HG02571 (cell line): ENCODE measurements at regions not wholly inside any gene's neighbourhood (a gene's known extent, or its start where the extent isn't known, plus 50 kb on each side); places are given as distances from the start of the nearest gene placed in this dataset.

Experiments used
- ATAC-seq: cut with Tn5 transposase; IDR thresholded peaks from one replicate; pipeline ENCODE4 v1.9.1; 2021; ENCODE audit warnings: mild to moderate bottlenecking, moderate library complexity; ENCODE audit not compliant: unreplicated experiment

GRCh38 chr15:100783291-100783690 lies 96.3 kb upstream of the ALDH1A3 start:
- no peak for ATAC-seq

DNA sequence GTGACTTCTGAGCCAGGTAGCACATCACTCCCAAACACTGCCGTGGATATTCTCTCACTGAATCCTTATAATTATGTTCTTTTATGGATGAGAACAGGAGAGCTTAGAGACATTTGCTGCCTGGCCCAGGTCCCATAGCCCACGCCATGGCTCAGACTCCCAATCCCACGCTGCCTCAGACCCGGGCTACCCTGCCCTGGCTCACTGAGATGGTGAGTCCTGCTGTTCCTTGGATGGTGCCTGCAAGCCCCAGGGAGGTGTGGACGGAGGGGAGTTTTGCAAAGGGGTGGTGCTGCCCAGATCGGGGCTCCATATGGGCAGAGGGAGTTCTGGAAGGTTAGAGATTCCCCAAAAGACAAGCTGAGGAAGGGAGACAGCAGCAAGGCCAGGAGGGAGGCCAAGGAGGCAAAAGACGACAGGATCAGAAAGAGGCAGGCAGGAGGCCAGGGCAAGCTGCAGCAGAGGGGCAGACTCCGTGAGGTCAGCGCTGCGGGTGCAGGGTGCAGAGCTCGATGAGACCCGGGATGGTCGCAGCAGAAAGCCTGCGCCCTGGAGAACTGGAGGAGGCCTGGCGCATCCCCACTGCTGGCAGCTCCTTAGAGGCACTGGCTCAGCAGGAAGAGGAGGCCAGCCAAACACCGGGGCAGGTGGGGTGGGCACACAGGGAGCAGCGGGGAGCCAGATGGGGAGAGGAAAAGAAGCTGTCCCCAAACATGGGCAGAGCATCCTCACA lies 95.7 kb upstream of the ALDH1A3 start:
- no peak for ATAC-seq

DNA sequence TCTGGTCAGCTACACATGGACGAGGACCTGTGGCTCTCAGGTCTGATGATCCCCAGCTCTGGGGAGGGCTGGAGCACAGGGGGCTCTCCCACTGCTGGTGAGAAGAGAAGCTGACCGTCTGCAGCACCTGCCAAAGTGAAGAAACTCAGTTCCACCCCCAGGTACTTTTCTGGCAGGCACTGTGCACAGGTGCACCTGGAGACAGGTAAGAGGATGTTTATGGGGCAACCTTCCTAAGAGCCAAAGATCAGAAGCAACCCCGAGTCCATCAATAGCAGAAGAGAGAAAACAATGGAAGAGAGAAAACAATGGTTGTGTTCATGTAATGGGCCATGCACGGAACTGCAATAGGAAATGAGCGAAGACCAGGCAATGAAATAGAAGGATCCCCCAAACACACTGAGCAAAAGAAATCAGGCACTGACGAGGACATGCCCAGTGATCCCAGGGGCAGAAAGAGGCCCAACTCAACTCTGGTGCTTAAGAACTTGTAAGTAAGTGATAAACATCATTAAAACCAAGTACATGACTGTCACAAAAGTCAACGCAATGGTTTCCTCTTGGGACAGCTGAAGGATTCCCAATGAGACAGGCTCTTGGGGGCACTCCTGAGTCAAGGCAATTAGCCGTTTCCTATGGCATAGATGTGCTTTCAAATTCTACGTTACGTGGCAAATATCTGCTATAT lies 95.0 kb upstream of the ALDH1A3 start:
- ATAC-seq: no peak

GRCh38 chr15:100785181-100786138 lies 94.2 kb upstream of the ALDH1A3 start:
- ATAC-seq: no peak

- no peak for ATAC-seq
These were observed 93.5 kb upstream of the ALDH1A3 start for GRCh38 chr15:100786139-100786531.

GRCh38 chr15:100786901-100787566 lies 92.6 kb upstream of the ALDH1A3 start:
- no peak for ATAC-seq

DNA sequence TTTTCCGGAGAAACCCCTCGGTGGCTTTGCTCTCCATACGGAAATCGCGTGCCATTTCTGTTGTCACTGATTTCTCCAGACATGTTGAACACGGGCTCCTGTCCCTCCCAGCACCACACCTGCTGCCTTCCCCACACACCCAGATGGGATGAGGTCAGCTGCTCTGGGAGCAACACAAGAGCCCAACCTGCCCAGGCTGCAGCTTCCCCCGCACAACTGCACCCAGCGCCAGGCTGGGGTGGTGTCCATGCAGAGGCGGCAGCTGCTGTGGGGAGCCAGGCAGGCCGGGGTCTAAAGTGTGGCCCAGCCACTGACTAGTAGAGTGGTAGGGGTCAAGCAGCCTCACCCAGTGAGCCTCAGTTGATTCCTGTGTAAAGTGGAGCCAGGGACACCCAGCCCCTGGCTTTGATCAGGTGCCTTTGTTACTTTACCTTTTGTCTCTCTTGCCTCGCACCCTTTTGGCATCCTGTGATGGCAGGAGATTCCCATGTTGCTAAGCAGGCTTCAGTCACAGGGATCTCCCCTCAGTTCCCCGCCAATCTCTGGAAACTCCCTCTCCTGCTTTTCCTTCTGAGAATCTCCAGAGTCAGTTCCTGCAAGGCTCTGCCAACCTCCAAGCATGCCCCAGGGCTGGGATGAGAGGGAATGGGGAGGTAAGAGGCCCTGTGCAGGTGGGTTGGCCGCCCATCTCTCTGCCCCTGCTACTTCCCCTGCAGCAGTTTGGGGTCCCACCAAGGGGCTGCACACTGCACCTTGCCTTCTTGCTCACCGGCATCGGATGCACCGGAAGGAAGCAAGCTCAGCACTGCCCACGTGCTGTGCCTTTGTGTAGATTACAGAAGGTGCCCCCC lies 91.8 kb upstream of the ALDH1A3 start:
- no peak for ATAC-seq

DNA sequence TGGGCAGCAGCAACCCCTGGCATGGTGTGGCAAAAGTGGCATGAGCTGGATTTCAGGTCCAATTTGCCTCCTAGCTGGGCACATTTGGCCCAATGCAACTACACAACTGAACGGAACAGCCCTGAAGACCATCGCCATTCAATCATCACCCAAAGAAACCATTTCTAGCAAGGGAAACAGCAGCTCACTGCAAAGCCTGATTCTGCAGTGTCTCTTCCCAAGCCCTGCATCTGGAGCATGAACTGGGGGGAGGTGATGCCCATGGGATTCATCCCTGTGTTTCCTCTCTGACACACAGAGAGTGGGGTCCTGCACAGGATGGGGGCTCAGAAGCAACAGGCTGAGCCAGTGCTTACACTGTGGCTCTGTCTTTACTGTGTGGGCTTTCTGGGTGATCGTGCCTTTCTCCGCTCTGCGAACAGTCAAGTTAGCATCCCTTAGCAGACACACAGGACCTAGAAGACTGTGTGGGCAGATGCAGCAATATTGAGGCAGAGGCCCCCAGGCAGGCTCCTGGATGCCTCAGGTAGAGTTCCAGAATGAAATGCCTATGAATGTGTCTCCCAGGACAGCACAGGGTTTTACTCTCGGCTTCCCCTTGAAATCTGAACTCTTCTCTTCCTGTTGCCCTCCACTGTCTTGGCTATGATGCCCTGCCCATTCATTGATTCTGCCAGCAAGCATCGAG lies 91.1 kb upstream of the ALDH1A3 start:
- no peak for ATAC-seq

DNA sequence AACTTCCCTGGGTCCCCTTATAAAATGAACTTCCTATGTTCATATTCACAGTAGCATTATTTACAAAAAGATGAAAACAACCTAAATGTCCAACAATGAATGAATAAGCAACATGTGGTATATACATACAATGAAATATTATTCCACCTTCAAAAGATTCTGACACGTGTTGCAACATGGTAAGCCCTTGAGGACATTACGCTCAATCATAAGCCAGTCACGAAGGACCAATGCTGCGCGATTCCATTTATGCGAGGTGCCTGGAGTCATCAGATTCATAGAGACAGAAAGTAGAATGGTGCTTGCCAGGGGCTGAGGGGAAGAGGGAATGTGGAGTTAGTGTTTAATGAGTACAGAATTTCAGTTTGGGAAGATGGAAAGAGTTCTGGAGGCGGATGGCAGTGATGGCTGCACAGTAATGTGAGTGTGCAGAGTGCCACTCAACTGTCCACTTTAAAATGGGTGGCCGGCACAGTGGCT lies 88.8 kb upstream of the ALDH1A3 start:
- no peak for ATAC-seq

- no peak for ATAC-seq
These were observed 85.6 kb upstream of the ALDH1A3 start for GRCh38 chr15:100794008-100794407.

DNA sequence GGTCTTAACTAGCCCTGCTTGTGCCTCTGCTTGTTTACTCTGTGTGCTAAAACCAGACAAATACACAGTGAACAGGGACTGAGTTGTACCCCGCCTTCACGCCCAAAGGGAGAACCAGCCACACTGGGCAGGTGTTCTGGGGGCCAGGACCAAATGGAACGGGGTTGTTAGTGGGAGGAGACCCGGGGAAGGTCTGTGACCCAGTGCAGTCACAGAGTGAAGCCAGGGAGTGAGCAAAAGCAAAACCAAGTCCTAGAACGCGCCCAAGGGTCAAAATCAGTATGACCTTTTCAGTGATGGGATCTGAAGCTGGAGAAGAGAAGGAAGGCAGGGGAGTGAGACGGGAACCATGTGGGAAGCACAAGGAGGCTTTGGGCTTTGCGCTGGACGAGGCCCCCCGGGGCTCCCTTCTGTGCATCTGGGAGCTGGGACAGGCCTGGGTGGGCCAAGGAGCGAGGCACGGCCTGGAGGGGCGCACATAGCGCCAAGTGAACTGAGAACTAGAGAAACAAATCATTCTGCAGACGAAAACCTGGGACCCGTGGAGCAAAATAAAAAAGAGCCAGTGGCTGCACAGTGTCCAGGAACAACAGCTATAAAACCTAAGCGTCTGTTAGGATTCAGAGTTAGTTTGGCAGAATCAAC lies 78.3 kb upstream of the ALDH1A3 start:
- ATAC-seq: no peak

DNA sequence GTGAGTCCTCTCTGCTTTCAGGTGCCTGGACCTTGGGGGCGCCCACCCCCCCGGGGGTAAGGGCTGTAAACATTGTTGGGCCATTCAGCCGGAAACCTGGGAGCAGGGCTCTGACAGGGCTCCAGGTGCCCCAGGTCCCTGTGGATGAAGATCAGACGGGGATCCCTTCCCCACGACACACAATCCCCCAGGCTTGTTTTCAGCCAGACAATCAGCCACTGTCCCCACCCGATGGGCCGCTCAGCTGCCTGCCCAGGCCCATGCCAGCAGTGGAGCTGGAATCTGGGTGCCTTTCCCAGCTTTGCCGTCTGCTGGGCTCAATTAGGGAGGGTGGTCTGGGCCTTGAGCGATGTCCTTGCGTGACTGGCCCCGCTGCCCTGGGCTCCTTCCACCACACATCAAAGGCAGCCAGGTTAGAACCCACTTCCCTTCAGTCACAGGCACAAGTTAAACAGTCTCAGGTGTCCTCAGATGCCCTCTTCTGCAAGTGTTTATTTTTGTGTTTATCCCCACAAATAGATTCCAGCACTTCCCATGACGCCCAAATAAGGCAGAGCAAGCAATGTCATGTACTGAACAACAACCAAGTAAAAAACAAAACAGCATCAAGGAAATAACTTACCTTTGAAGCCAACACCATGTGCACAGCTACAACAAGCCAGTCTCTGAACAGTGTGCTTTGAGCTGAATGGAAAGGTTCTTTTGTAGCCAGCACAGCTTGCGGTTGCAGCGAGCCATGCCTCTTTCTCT lies 77.0 kb upstream of the ALDH1A3 start:
- ATAC-seq: no peak

DNA sequence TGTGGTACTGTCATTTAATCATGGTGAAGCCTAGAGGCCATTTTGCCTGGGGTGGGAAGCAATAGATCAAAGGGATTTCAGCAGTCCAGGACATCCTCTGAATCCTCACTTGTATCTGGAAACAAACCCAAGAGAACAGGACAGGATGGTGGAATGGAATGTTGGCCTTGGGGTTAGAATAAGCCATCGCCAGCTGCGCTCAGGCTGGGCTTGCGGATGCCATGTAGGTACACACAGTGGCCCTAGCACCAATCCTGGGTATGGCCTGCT lies 76.5 kb upstream of the ALDH1A3 start:
- no peak for ATAC-seq

DNA sequence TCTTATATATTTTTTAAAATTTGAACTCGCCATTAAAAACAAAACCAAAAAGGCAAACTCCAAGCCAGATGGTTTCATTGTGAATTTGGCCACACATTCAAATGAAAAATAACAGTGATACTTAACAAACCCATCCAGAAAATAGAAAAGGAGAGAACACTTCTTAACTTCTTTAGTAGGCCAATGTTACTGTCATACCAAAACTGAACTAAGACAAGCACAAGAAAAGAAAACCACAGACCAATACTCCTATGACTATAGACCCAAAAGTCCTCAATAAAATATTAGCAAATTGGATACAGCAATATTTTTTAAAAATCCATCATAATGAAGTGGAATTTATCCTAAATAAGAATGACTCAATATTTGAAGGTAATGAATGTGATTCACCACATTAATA lies 73.5 kb upstream of the ALDH1A3 start:
- ATAC-seq: no peak

DNA sequence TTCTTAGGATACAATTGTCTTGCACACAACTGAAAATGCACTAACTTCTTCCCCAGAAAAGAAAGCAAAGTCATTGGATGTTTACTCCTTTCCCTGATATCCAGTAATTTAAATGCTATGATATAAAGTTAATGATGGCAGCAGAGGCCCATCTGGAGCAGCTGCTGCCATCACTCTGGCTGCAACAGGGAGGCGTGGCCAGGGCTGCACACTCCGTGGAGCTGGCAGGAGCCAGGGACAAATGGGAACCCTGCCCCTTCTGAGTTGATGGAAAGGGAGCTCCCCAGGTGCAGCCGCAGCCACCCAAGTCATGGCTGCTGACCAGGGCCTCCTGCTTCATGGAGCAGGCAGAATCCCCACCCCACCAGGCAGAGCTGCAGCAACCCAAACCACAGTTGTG lies 72.6 kb upstream of the ALDH1A3 start:
- ATAC-seq: no peak

- ATAC-seq: no peak
These were observed 70.9 kb upstream of the ALDH1A3 start for GRCh38 chr15:100808691-100809090.

DNA sequence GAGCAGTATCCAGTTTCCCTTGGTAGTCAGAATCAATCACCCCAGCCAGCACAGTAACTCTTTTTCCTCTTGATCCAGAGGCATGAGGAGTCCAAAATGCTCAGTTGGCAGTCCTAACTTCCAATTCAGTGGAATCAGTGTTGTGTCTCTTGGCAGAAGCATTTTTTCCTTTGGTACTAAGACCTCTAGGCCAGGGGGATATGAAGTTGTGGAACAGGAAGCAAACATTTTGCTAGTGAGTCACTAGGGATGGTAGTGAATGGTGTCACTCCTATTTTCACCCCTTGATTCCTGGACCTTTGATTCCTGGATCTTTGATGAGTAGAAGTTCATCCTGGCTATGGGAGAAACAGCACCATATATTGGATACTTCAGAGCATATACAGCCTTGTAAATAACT lies 70.5 kb upstream of the ALDH1A3 start:
- ATAC-seq: no peak

GRCh38 chr15:100809587-100809986 lies 70.0 kb upstream of the ALDH1A3 start:
- no peak for ATAC-seq
